Keratinocyte (primary cell): ENCODE measurements at regions not wholly inside any gene's neighbourhood (a gene's known extent, or its start where the extent isn't known, plus 50 kb on each side); places are given as distances from the start of the nearest gene placed in this dataset.

Source experiments
- DNase-seq: peaks from one replicate; pipeline ENCODE4 v3.0.0-alpha.2; 2011; ENCODE audit warnings: low read depth, missing footprints, low spot score
- FAIRE-seq: peaks from 2 replicates; lab custom pipeline; 2011; peaks lifted over from hg19 to GRCh38; lab: Jason Lieb, UNC
- H2AFZ ChIP-seq: 2 replicates; pipeline ENCODE4 v1.6.0; 2012; ENCODE audit warnings: low read length, control low read depth, inconsistent platforms; ENCODE audit not compliant: control insufficient read depth
- H3K27ac ChIP-seq: 2 replicates; pipeline ENCODE4 v1.5.1; 2011; ENCODE audit warnings: low read length; ENCODE audit not compliant: control insufficient read depth, insufficient read depth
- H3K27me3 ChIP-seq: 3 replicates; pipeline ENCODE4 v1.6.0; 2011; ENCODE audit warnings: low read length; ENCODE audit not compliant: control insufficient read depth, insufficient read depth; ENCODE audit errors: extremely low read depth
- H3K36me3 ChIP-seq, 2 experiments: 2 replicates in 1 of 2; 3 replicates in 1 of 2; pipeline ENCODE4 v1.5.1; 2011; ENCODE audit warnings: low read length in 2 of 2, mild to moderate bottlenecking in 1 of 2; ENCODE audit not compliant: control insufficient read depth in 2 of 2, insufficient read depth in 2 of 2; ENCODE audit errors: extremely low read depth in 1 of 2
- H3K4me1 ChIP-seq: 3 replicates; pipeline ENCODE4 v1.5.1; 2011; ENCODE audit warnings: low read length; ENCODE audit not compliant: control insufficient read depth, insufficient read depth; ENCODE audit errors: extremely low read depth
- H3K4me2 ChIP-seq: 3 replicates; pipeline ENCODE4 v1.6.0; 2011; ENCODE audit warnings: low read depth, low read length; ENCODE audit not compliant: control insufficient read depth, insufficient read depth; ENCODE audit errors: extremely low read depth
- H3K4me3 ChIP-seq, 3 experiments: fragments of 200-600 bp in 1 of 3; sonication (generic) in 1 of 3; 2 replicates in 2 of 3; 3 replicates in 1 of 3; pipeline ENCODE4 v1.5.1; 2011 to 2016; ENCODE audit warnings: low read length in 3 of 3, mild to moderate bottlenecking in 3 of 3, control low read depth in 2 of 3, inconsistent platforms in 1 of 3, low read depth in 1 of 3, mixed read lengths in 1 of 3, mixed run types in 1 of 3, moderate library complexity in 1 of 3; ENCODE audit not compliant: control insufficient read depth in 2 of 3, insufficient read depth in 2 of 3; ENCODE audit errors: extremely low read depth in 1 of 3
- H3K79me2 ChIP-seq: 2 replicates; pipeline ENCODE4 v1.6.0; 2012; ENCODE audit warnings: low read length; ENCODE audit not compliant: control insufficient read depth, insufficient read depth
- H3K9ac ChIP-seq: 3 replicates; pipeline ENCODE4 v1.6.0; 2011; ENCODE audit warnings: low read length; ENCODE audit not compliant: control insufficient read depth, insufficient read depth; ENCODE audit errors: extremely low read depth
- H3K9me1 ChIP-seq: 3 replicates; pipeline ENCODE4 v1.6.0; 2011; ENCODE audit warnings: low read length; ENCODE audit not compliant: control insufficient read depth, insufficient read depth; ENCODE audit errors: extremely low read depth
- H3K9me3 ChIP-seq: 2 replicates; pipeline ENCODE4 v1.5.1; 2012; ENCODE audit warnings: low read depth, low read length; ENCODE audit not compliant: control insufficient read depth
- H4K20me1 ChIP-seq: 3 replicates; pipeline ENCODE4 v1.6.0; 2011; ENCODE audit warnings: low read length; ENCODE audit not compliant: control insufficient read depth, insufficient read depth; ENCODE audit errors: extremely low read depth
- CTCF ChIP-seq, 3 experiments: IDR thresholded peaks in 1 of 3; conservative IDR thresholded peaks in 1 of 3; optimal IDR thresholded peaks in 1 of 3; 2 replicates in 2 of 3; 3 replicates in 1 of 3; pipeline versions ENCODE3 to v1.5.1; 2011; ENCODE audit warnings: low read length in 3 of 3, mild to moderate bottlenecking in 3 of 3, moderate library complexity in 2 of 3, control low read depth in 1 of 3, inconsistent platforms in 1 of 3; ENCODE audit not compliant: insufficient read depth in 2 of 3; ENCODE audit errors: extremely low read depth in 1 of 3
- EZH2 ChIP-seq: IDR thresholded peaks from one replicate; pipeline ENCODE4 v1.6.1; 2012; ENCODE audit warnings: inconsistent platforms, mild to moderate bottlenecking, low read length, moderate library complexity
- dilution Hi-C: fragments of 300-500 bp; cut with MboI; formaldehyde crosslinking; loops from one replicate; pipeline ENCODE4 v1.7.0; 2020; ENCODE audit warnings: low sequenced_read_pairs; ENCODE audit not compliant: extremely low pct_ligation_motif_present

- H3K9me1 ChIP-seq: no peaks in the 10 kb centered on the region
- no peaks in the 10 kb centered on the region for H3K36me3 ChIP-seq
- no peak overlapping the region for H3K4me2 ChIP-seq
- H3K9ac ChIP-seq: no peak overlapping the region
- DNase-seq: no peak
- H2AFZ ChIP-seq: no peak overlapping the region
- no peak for FAIRE-seq
- peaks cover 4% of the 10 kb centered on the region for H3K9me3 ChIP-seq
- dilution Hi-C loops: no loop called here
- H3K4me3 ChIP-seq: no peak overlapping the region
- no peaks in the 10 kb centered on the region for H4K20me1 ChIP-seq
- TF ChIP-seq EZH2 (no peak), CTCF (optimal IDR thresholded peaks at IDR 0.05 in 1 of 3, IDR thresholded peaks at IDR 0.05 in 1 of 3, conservative IDR thresholded peaks at IDR 0.05 in 1 of 3; ENCODE audit: extremely low read depth in 1 of 3, insufficient read depth in 2 of 3, low read length in 3 of 3) (no peak)
- no peaks in the 10 kb centered on the region for H3K27me3 ChIP-seq
- H3K79me2 ChIP-seq: no peaks in the 10 kb centered on the region
- no peaks in the 10 kb centered on the region for H3K4me1 ChIP-seq
- H3K27ac ChIP-seq: no peak overlapping the region
Measured at GRCh38 chr16:17622366-17622765, 151.6 kb upstream of the XYLT1 start.

DNA sequence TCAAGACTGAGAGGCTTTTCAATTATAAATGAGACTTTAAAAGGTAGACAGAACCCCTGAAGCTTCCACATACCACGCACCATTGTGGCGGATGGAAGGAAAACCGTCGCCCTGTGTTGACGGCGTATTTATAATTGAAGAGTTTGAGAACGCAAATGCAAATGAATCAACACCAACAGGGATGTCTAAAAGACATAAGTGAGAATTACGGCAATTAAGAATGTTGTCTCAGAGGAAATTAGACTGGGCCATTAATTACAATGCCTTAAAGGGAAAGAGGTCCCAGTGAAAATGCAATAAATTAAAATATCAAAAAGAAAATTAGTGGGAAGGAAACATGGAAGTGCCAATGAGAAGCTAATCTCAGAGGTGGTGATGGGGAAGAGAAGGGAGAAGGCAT, 148.5 kb upstream of the XYLT1 start:
- H2AFZ ChIP-seq: no peak overlapping the region
- H3K27ac ChIP-seq: no peak overlapping the region
- no peaks in the 10 kb centered on the region for H3K9me1 ChIP-seq
- dilution Hi-C loops: no loop called here
- H3K27me3 ChIP-seq: no peaks in the 10 kb centered on the region
- no peaks in the 10 kb centered on the region for H3K4me1 ChIP-seq
- H4K20me1 ChIP-seq: no peaks in the 10 kb centered on the region
- H3K9me3 ChIP-seq: no peaks in the 10 kb centered on the region
- H3K79me2 ChIP-seq: no peaks in the 10 kb centered on the region
- no peaks in the 10 kb centered on the region for H3K36me3 ChIP-seq
- H3K4me2 ChIP-seq: no peak overlapping the region
- TF ChIP-seq EZH2 (no peak), CTCF (optimal IDR thresholded peaks at IDR 0.05 in 1 of 3, IDR thresholded peaks at IDR 0.05 in 1 of 3, conservative IDR thresholded peaks at IDR 0.05 in 1 of 3; ENCODE audit: extremely low read depth in 1 of 3, insufficient read depth in 2 of 3, low read length in 3 of 3) (no peak)
- H3K9ac ChIP-seq: no peak overlapping the region
- FAIRE-seq (no peak), DNase-seq (no peak)
- H3K4me3 ChIP-seq: no peak overlapping the region
